ENCODE measurements at regions not wholly inside any gene's neighbourhood (a gene's known extent, or its start where the extent isn't known, plus 50 kb on each side); places are given as distances from the start of the nearest gene placed in this dataset. TPM values are rescaled to one million over a fixed set of nuclear protein-coding genes. Genes with fewer than 3 reads are reported as not detected.

- POLR2A ChIA-PET: no interaction called here
Measured at GRCh38 chr12:42639556-42639955, 50.0 kb upstream of the PRICKLE1 start.

More at GRCh38 chr12:42639556-42639955, 50.0 kb upstream of the PRICKLE1 start:
- TF ChIP-seq EZH2 (IDR thresholded peaks at IDR 0.05; ENCODE audit: borderline replicate concordance, low read depth, low read length, severe bottlenecking): no peak
- no peak for TF ChIP-seq JUN (IDR thresholded peaks at IDR 0.05; ENCODE audit: borderline replicate concordance, insufficient read depth, insufficient read length, low read depth)
- TF ChIP-seq GATA2 (IDR thresholded peaks at IDR 0.05; ENCODE audit: insufficient read depth, insufficient read length, low read depth, low read length): no peak
- TF ChIP-seq CTCF (IDR thresholded peaks at IDR 0.05; ENCODE audit: extremely low read depth in 1 of 2, insufficient read depth in 1 of 2, low read depth in 1 of 2, low read length in 2 of 2): no peak
- TF ChIP-seq POLR2AphosphoS5 (IDR thresholded peaks at IDR 0.05; ENCODE audit: insufficient read depth, low read depth, low read length): no peak
- TF ChIP-seq MAX (IDR thresholded peaks at IDR 0.05; ENCODE audit: insufficient read depth, insufficient read length): no peak
- no peak for TF ChIP-seq POLR2A (IDR thresholded peaks at IDR 0.05; ENCODE audit: low read depth, low read length)
- TF ChIP-seq MYC (IDR thresholded peaks at IDR 0.05; ENCODE audit: low read depth, low read length): no peak
- TF ChIP-seq FOS (IDR thresholded peaks at IDR 0.05; ENCODE audit: borderline replicate concordance, insufficient read depth, low read length): no peak
- no peaks in the 10 kb centered on the region for H4K20me1 ChIP-seq (replicated peaks; ENCODE audit: control insufficient read depth, extremely low read depth, insufficient read depth, low read length)
- H3K4me1 ChIP-seq (ENCODE audit: control insufficient read depth, extremely low read depth, insufficient read depth, low read length): peaks cover 6% of the 10 kb centered on the region
- H3K4me2 ChIP-seq (ENCODE audit: insufficient read depth, low read length): no peak overlapping the region
- no peaks in the 10 kb centered on the region for H3K9me3 ChIP-seq (replicated peaks; ENCODE audit: control insufficient read depth, insufficient read depth, low read length)
- DNase-seq (ENCODE audit: low read depth, low spot score) (peak; percentile 11), FAIRE-seq (no peak)
- dilution Hi-C loops (cut with MboI; ENCODE audit: extremely low pct_ligation_motif_present, low sequenced_read_pairs) (no loop called here), intact Hi-C loops (cut with micrococcal nuclease) (no loop called here)
- no peaks in the 10 kb centered on the region for H3K27me3 ChIP-seq (ENCODE audit: control insufficient read depth in 2 of 2, insufficient read depth in 2 of 2, low read length in 2 of 2)
- no peak overlapping the region for H3K4me3 ChIP-seq (replicated peaks in 1 of 3; ENCODE audit: insufficient read depth in 1 of 3, low read depth in 1 of 3, low read length in 3 of 3)
- no peaks in the 10 kb centered on the region for H3K36me3 ChIP-seq (ENCODE audit: control insufficient read depth in 2 of 2, extremely low read depth in 1 of 2, insufficient read depth in 2 of 2, low read length in 2 of 2)
- no peaks in the 10 kb centered on the region for H3K9me1 ChIP-seq (replicated peaks; ENCODE audit: control insufficient read depth, extremely low read depth, insufficient read depth, low read length)
- CTCF ChIA-PET: interaction anchor here (1.6 kb wide), 1 partner anchor 12 kb away, joined by 3 read pairs; no protein-coding TSS in a partner anchor
- no peak overlapping the region for H3K9ac ChIP-seq (replicated peaks; ENCODE audit: extremely low read depth, insufficient read depth, low read length)
- no peak overlapping the region for H2AFZ ChIP-seq (ENCODE audit: low read depth, low read length)
- BruUV-seq (replicated peaks): no TSS peak
- no peak overlapping the region for H3K27ac ChIP-seq (ENCODE audit: insufficient read depth, low read depth, low read length)
- no peaks in the 10 kb centered on the region for H3K79me2 ChIP-seq (ENCODE audit: control insufficient read depth, insufficient read depth, low read length)

Small RNA genes lying in the stretch of these regions (small RNA-seq; reads per million reads assigned to genes)
- gene MRPS36P5 (ENCODE audit: insufficient read depth, insufficient read length, low read depth, low replicate concordance): not detected
- not detected for gene RPS27P21 (ENCODE audit: insufficient read depth, insufficient read length, low read depth, low replicate concordance)

Measured in endothelial cell of umbilical vein (primary cell).